HG03045 (cell line): ENCODE measurements at regions not wholly inside any gene's neighbourhood (a gene's known extent, or its start where the extent isn't known, plus 50 kb on each side); places are given as distances from the start of the nearest gene placed in this dataset.

Source experiments
- ATAC-seq: cut with Tn5 transposase; IDR thresholded peaks from one replicate; pipeline ENCODE4 v1.9.1; 2021; ENCODE audit warnings: mild to moderate bottlenecking, moderate library complexity; ENCODE audit not compliant: unreplicated experiment

DNA sequence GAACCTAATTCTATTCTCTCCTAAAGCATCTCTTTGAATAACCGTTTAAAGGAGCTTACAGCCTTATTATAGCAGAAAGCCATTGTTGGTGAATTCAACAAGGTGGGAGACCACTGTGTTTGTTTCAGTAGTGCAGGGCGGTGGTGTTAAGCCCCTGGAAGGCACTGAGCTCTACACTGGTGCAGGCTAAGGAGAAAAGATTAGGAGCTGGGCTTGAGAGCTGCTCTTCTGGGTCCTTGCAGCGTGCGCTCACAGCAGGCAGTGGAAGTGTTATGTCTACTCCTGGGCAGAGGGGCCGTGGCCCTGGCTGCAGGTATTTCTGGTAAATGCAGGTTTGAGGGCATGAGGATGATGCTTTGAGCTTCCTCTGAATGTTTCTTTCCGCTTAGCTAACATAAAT, 361.2 kb downstream of the RNF144B start:
- no peak for ATAC-seq

DNA sequence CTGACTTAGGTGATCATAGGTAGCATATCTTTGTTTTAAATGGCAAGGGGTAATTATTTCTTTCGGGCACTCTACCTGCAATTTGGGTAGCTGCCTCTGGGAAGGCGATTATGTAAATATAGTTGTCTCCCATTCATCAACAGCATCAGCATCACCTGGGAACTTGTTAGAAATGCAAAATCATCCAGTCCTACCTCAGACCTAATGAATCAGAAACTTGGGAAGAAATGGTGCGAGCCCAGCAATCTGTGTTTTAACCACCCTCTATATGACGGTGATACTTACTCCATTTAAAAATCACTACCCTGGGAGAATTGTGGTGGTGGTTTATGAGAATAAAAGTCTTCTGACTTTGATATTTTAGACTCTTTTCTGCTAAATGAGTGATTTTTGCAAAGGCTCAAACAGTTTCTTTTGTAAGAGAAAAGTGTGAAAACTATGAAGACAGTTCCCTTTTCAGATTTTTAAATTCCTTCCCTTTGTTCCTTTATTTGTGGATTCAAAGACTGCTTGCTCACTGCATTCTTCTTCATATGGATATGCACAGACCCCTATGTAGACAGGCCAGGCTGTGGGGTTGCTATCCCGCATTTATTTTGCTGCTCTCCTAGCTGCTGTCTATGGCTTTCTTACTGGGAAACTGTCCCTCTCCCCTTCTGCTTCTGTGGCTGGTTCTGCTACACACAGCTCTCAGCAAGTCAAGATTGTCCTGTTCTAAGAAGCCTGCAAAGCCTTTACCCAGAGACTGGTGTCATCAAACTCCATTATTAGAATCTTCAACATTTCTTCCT, 365.3 kb downstream of the RNF144B start:
- ATAC-seq, result no peak

GRCh38 chr6:18753076-18753475, 365.9 kb downstream of the RNF144B start:
- ATAC-seq, result no peak

- ATAC-seq, result no peak
These were observed 375.9 kb downstream of the RNF144B start for GRCh38 chr6:18763086-18763485.

GRCh38 chr6:18784794-18785193, 397.6 kb downstream of the RNF144B start:
- no peak for ATAC-seq

GRCh38 chr6:18785810-18786490, 398.8 kb downstream of the RNF144B start:
- ATAC-seq, result no peak

GRCh38 chr6:18792866-18793265, 405.7 kb downstream of the RNF144B start:
- no peak for ATAC-seq

DNA sequence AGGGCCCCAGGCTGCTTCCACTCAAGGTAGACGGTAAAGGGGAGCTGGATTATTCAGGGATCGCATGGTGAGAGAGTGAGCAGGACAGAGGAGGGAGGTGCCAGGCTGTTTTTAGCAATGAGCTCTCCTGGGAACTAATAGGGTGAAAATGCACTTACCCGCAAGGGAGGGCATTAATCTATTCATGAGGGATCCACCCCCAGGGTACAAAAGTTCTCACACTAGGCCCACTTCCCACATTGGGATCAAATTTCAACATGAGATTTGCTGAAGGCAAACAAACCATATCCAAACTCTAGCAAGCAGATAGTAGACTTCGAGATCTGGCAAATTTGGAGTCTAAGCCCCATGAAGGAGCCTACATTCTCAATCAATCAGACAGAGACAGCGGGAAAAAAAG, 408.6 kb downstream of the RNF144B start:
- ATAC-seq, result no peak

DNA sequence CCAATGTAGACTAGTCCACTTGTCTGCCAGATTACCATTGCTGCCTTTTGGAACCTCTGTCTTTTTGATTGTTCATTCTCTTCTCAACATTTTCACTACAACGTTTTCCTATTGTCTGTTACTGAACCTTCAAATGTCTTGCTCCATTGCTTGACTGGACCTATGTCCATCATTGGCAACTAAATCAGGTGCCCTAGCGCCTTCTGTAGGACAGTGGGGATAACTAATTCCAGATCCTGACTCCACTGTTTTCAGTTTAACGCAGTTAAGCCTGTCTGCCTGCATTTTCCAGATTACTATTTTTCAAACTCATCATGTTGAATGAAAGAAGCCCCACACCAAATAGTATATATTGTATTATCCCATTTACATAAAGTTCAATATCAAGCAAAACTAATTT, 433.6 kb downstream of the RNF144B start:
- no peak for ATAC-seq

- ATAC-seq, result no peak
These were observed 436.7 kb downstream of the RNF144B start for GRCh38 chr6:18823782-18824386.

GRCh38 chr6:18829272-18829870, 442.2 kb downstream of the RNF144B start:
- ATAC-seq, result no peak

- ATAC-seq, result no peak
These were observed 448.8 kb downstream of the RNF144B start for GRCh38 chr6:18835976-18836375.

GRCh38 chr6:18837013-18837412, 449.9 kb downstream of the RNF144B start:
- no peak for ATAC-seq

DNA sequence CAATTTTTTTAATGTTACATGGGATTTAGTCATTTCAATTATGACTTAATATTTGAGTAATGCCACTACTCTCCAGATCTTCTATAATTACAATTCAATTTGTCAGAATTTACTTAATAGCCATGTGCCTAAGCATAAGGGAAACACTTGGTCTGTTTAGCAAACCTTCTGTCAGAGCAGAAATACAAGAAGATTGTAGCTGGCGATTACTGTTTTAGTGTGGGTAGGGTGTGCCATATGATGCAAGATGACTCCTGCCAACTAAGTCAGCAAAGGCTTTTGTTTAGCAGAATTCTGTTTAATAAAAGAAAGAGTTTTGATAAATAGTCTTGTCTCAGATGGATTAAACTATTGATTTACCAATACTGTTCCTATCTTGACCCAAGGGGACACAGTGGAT, 455.4 kb downstream of the RNF144B start:
- ATAC-seq, result no peak

- no peak for ATAC-seq
These were observed 458.7 kb downstream of the RNF144B start for GRCh38 chr6:18845896-18846295.

DNA sequence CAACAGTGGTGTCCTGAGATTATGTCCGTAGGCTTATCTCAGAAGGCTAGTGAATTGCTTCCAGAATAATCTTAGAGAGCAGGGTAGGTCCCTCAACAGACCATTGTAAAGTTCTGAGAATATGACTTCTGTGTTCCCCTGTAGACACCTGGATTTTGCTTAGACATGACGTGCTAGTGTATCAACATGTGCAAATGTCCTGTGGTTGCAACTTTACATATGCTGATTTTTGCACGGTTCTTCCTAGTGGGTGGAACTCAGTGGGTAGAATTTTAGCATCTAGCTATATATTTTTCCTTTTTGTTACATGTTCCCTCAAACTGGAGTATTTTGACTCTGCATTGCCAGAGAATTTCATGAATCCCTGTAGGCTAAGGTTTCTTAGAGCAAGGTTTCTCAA, 459.2 kb downstream of the RNF144B start:
- no peak for ATAC-seq

GRCh38 chr6:18861204-18861603, 474.1 kb downstream of the RNF144B start:
- ATAC-seq, result no peak

DNA sequence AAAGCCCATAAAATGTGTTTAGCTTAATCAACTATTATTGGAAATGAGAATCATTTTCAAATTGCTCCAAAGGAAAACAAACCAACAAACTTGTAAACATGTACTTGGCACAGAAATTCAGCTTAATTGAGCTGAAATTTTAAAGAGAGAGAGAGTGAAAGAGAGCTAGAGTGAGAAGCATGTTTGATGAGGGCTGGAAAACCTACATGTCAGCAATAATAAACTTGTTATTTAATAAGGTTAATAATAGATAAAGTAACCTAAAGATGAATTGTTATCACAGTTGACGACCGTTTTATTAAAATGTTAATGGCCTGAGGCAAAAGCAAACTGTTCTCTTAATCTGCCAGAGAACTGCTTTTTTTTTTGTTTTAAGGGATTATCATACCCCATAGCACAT, 496.1 kb downstream of the RNF144B start:
- ATAC-seq, result no peak

DNA sequence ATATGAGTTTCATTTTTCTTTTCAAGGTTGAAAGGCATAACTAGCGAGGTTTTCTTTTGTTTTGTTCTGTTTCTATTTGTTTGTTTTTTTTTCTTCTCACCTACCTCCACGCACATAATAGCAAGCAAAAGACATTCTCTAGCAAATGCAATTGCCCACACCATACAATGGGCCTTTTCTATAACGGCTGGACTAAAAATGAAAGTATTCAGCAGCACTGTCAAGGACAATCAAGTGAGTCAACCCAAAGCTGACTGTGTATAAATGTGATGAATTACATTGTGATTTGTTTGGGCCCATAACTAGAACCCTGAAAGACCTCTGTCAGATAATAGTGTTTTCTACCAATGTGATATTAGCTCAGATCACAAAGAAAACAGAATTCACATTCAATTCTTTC, 496.7 kb downstream of the RNF144B start:
- ATAC-seq, result no peak

DNA sequence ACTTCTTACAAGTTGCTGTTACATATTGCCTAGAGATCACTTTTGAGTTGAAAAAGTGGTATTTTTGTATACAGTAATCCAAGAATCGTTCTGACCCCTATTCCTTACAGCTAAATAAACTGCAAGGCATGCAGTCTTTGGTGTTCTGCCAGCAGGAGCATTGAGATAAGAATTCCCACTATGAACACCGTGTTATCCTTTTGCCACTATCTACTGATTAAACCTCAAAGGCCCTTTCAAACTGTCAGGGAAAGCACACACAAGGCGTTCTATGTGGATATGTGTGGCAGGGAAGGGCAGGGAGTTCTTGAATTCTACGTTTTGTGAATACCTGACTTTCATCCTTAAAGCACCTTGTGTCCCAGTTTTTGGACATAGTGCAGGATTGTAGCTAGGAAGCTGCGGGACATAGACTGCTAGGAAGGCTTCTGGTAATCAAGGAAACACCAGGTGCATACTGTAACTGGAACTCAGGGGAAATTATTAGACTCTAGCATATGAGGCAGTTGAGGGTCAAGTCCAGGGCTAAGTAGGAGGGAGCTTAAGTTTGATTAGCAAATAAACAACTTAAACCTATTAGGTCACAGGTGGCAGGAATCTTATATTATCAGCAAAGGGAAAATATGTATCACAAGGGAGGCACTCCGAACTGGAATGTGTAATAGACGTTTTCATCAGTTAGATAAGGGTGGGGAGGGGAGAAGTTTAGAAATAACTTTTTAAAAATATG, 506.6 kb downstream of the RNF144B start:
- ATAC-seq, result no peak

GRCh38 chr6:18897350-18897749, 510.2 kb downstream of the RNF144B start:
- ATAC-seq, result no peak
